Uterus (tissue), 3 donors: ENCODE measurements at regions not wholly inside any gene's neighbourhood (a gene's known extent, or its start where the extent isn't known, plus 50 kb on each side); places are given as distances from the start of the nearest gene placed in this dataset.

ENCODE experiments used
- DNase-seq, 2 donors: peaks; one replicate each; pipeline ENCODE4 v3.0.0-alpha.2; 2019 to 2020
- H3K27ac ChIP-seq, 2 donors: fragments of 200-600 bp; sonication (generic); 1 replicate in 1 of 2; 2 replicates in 1 of 2; pipeline ENCODE4 v1.5.1; 2016 to 2018
- H3K27me3 ChIP-seq, 2 donors: fragments of 200-600 bp; sonication (generic); one replicate each; pipeline ENCODE4 v1.5.1; 2018 to 2019; ENCODE audit warnings: control low read depth in 1 of 2
- H3K36me3 ChIP-seq, 2 donors: fragments of 200-600 bp; sonication (generic); one replicate each; pipeline ENCODE4 v1.5.1; 2019; ENCODE audit warnings: control low read depth in 1 of 2
- H3K4me1 ChIP-seq, 2 donors: fragments of 200-600 bp; sonication (generic); one replicate each; pipeline ENCODE4 v1.5.1; 2018 to 2019; ENCODE audit warnings: control low read depth in 1 of 2
- H3K4me3 ChIP-seq, 2 donors: fragments of 200-600 bp; sonication (generic); 1 replicate in 1 of 2; 2 replicates in 1 of 2; pipeline ENCODE4 v1.5.1; 2018 to 2019; ENCODE audit warnings: mild to moderate bottlenecking in 1 of 2
- H3K9me3 ChIP-seq, 2 donors: fragments of 200-600 bp; sonication (generic); one replicate each; pipeline ENCODE4 v1.5.1; 2019; ENCODE audit warnings: control low read depth in 1 of 2
- POLR2A ChIP-seq, 2 donors: fragments of 450-650 bp; IDR thresholded peaks; one replicate each; pipeline ENCODE4 v1.6.1; 2016; ENCODE audit warnings: antibody characterized with exemption in 2 of 2, mild to moderate bottlenecking in 1 of 2, moderate library complexity in 1 of 2
- intact Hi-C: fragments of 100-400 bp; cut with DNase I; formaldehyde crosslinking; loops from one replicate; pipeline ENCODE4 v1.15.1; 2023; ENCODE audit warnings: low total_unique reads
- TF ChIP-seq, protein P1 (sequence below), 4 experiments: fragments of 200-600 bp in 2 of 4; fragments of 450-650 bp in 2 of 4; sonication (generic) in 2 of 4; IDR thresholded peaks; one replicate each; pipeline ENCODE4 v1.5.1; 2016 to 2019; ENCODE audit warnings: antibody characterized with exemption in 4 of 4, mild to moderate bottlenecking in 2 of 4, moderate library complexity in 1 of 4
- donor health status: DM: yes; HTN: yes; CAD: no.

DNA sequence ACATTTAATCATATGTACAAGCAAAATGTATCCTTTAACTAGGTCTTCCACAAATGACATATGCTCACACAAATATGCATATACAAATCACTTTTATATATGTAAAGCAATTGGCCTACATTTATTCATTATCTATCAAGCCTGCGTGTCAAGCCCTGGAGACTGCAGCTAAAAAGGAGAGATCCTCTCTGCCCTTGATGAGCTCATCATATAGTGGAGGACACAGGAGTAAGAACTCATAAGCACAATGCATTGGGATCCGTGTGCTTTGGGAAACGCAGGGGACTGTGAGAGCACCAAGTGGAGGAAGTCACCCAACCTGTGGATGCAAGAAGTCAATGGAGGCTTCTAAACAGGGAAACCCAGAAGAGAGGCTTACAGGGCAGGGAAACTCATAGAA is 735.7 kb downstream of the BCL11B start:
- TF ChIP-seq, protein P1, sequence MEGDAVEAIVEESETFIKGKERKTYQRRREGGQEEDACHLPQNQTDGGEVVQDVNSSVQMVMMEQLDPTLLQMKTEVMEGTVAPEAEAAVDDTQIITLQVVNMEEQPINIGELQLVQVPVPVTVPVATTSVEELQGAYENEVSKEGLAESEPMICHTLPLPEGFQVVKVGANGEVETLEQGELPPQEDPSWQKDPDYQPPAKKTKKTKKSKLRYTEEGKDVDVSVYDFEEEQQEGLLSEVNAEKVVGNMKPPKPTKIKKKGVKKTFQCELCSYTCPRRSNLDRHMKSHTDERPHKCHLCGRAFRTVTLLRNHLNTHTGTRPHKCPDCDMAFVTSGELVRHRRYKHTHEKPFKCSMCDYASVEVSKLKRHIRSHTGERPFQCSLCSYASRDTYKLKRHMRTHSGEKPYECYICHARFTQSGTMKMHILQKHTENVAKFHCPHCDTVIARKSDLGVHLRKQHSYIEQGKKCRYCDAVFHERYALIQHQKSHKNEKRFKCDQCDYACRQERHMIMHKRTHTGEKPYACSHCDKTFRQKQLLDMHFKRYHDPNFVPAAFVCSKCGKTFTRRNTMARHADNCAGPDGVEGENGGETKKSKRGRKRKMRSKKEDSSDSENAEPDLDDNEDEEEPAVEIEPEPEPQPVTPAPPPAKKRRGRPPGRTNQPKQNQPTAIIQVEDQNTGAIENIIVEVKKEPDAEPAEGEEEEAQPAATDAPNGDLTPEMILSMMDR (IDR thresholded peaks at IDR 0.05): no peak
- TF ChIP-seq POLR2A (IDR thresholded peaks at IDR 0.05): no peak
- no peaks in the 10 kb centered on the region for H3K27me3 ChIP-seq
- no peaks in the 10 kb centered on the region for H3K9me3 ChIP-seq
- H3K27ac ChIP-seq: no peak overlapping the region
- H3K4me1 ChIP-seq: no peaks in the 10 kb centered on the region
- no peaks in the 10 kb centered on the region for H3K36me3 ChIP-seq
- intact Hi-C loops: no loop called here
- DNase-seq: no peak
- H3K4me3 ChIP-seq: no peak overlapping the region

GRCh38 chr14:98542316-98542715 is 729.7 kb downstream of the BCL11B start:
- Histone ChIP-seq H3K27ac (no peak overlapping the region), H3K9me3 (no peaks in the 10 kb centered on the region), H3K4me3 (no peak overlapping the region), H3K4me1 (no peaks in the 10 kb centered on the region), H3K27me3 (no peaks in the 10 kb centered on the region), H3K36me3 (no peaks in the 10 kb centered on the region)
- DNase-seq: no peak
- intact Hi-C loops: no loop called here
- TF ChIP-seq, protein P1 (IDR thresholded peaks at IDR 0.05): no peak
- no peak for TF ChIP-seq POLR2A (IDR thresholded peaks at IDR 0.05)

- H3K9me3 ChIP-seq: no peaks in the 10 kb centered on the region
- H3K4me3 ChIP-seq: no peak overlapping the region
- no peak overlapping the region for H3K27ac ChIP-seq
- intact Hi-C loops: no loop called here
- TF ChIP-seq POLR2A (IDR thresholded peaks at IDR 0.05): no peak
- TF ChIP-seq, protein P1 (IDR thresholded peaks at IDR 0.05): no peak
- H3K27me3 ChIP-seq: no peaks in the 10 kb centered on the region
- no peak for DNase-seq
- H3K4me1 ChIP-seq: no peaks in the 10 kb centered on the region
- no peaks in the 10 kb centered on the region for H3K36me3 ChIP-seq
Measured at GRCh38 chr14:98543074-98543473, 728.9 kb downstream of the BCL11B start.

- H3K27ac ChIP-seq: no peak overlapping the region
- TF ChIP-seq POLR2A (IDR thresholded peaks at IDR 0.05): no peak
- TF ChIP-seq, protein P1 (IDR thresholded peaks at IDR 0.05): no peak
- intact Hi-C loops: no loop called here
- H3K9me3 ChIP-seq: no peaks in the 10 kb centered on the region
- no peaks in the 10 kb centered on the region for H3K36me3 ChIP-seq
- no peaks in the 10 kb centered on the region for H3K4me1 ChIP-seq
- H3K4me3 ChIP-seq: no peak overlapping the region
- no peak for DNase-seq
- H3K27me3 ChIP-seq: no peaks in the 10 kb centered on the region
Measured at GRCh38 chr14:98544174-98544573, 727.8 kb downstream of the BCL11B start.

DNA sequence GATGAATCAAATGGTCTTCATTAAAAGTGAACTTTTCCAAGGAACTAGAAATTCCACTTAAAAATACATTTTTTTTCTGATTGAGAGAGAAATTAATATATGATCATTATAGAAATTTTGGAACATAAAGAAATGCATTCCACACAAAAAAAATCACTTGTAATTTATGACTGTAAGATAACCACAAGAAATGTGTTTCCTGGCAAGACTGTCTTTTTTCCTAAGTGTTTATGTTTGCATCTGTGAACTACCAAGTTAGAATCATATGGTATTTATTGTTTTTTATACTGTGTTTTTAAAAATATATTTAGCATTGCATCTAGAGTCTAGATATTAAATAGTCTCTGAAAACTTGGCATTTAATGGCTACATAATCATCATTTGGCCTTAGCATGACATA is 726.8 kb downstream of the BCL11B start:
- TF ChIP-seq, protein P1 (IDR thresholded peaks at IDR 0.05): no peak
- TF ChIP-seq POLR2A (IDR thresholded peaks at IDR 0.05): no peak
- no peak for DNase-seq
- intact Hi-C loops: no loop called here
- Histone ChIP-seq H3K36me3 (no peaks in the 10 kb centered on the region), H3K27ac (no peak overlapping the region), H3K27me3 (no peaks in the 10 kb centered on the region), H3K4me3 (no peak overlapping the region), H3K4me1 (no peaks in the 10 kb centered on the region), H3K9me3 (no peaks in the 10 kb centered on the region)
